GM23248 (cell line): ENCODE measurements at regions not wholly inside any gene's neighbourhood (a gene's known extent, or its start where the extent isn't known, plus 50 kb on each side); places are given as distances from the start of the nearest gene placed in this dataset.

ENCODE experiments used
- DNase-seq: peaks from one replicate; pipeline ENCODE4 v3.0.0-alpha.2; 2015
- H2AFZ ChIP-seq: fragments of 200-600 bp; sonication (generic); 2 replicates; pipeline ENCODE4 v1.6.1; 2016; ENCODE audit warnings: antibody characterized with exemption
- H3F3A ChIP-seq: fragments of 200-600 bp; sonication (generic); 2 replicates; pipeline ENCODE4 v1.6.1; 2016; ENCODE audit warnings: mild to moderate bottlenecking, antibody characterized with exemption, mixed run types; ENCODE audit not compliant: insufficient read depth
- H3K27ac ChIP-seq: fragments of 200-600 bp; sonication (generic); 2 replicates; pipeline ENCODE4 v1.5.1; 2016; ENCODE audit warnings: mild to moderate bottlenecking
- H3K27me3 ChIP-seq: fragments of 200-600 bp; sonication (generic); replicated peaks from 2 replicates; pipeline ENCODE4 v1.6.1; 2016; ENCODE audit warnings: mild to moderate bottlenecking; ENCODE audit not compliant: insufficient read depth
- H3K36me3 ChIP-seq: fragments of 200-600 bp; sonication (generic); 2 replicates; pipeline ENCODE4 v1.6.1; 2016; ENCODE audit warnings: low read depth, mild to moderate bottlenecking
- H3K4me1 ChIP-seq: fragments of 200-600 bp; sonication (generic); 2 replicates; pipeline ENCODE4 v1.6.1; 2016; ENCODE audit warnings: mild to moderate bottlenecking; ENCODE audit not compliant: insufficient read depth
- H3K4me2 ChIP-seq: fragments of 200-600 bp; sonication (generic); one replicate; pipeline ENCODE4 v1.6.1; 2016; ENCODE audit warnings: mild to moderate bottlenecking; ENCODE audit not compliant: unreplicated experiment
- H3K4me3 ChIP-seq: fragments of 200-600 bp; sonication (generic); 2 replicates; pipeline ENCODE4 v1.5.1; 2016; ENCODE audit warnings: mild to moderate bottlenecking
- H3K79me2 ChIP-seq: fragments of 200-600 bp; sonication (generic); 2 replicates; pipeline ENCODE4 v1.6.1; 2016; ENCODE audit warnings: mild to moderate bottlenecking; ENCODE audit not compliant: insufficient read depth
- H3K9ac ChIP-seq: fragments of 200-600 bp; sonication (generic); 2 replicates; pipeline ENCODE4 v1.6.1; 2016; ENCODE audit warnings: mild to moderate bottlenecking
- H3K9me2 ChIP-seq: fragments of 200-600 bp; sonication (generic); 2 replicates; pipeline ENCODE4 v1.6.1; 2016; ENCODE audit warnings: mixed run types, mild to moderate bottlenecking, moderate library complexity; ENCODE audit not compliant: insufficient read depth
- H3K9me3 ChIP-seq: fragments of 200-600 bp; sonication (generic); one replicate; pipeline ENCODE4 v1.6.1; 2017; ENCODE audit warnings: low read depth
- H4K20me1 ChIP-seq: fragments of 200-600 bp; sonication (generic); 2 replicates; pipeline ENCODE4 v1.6.0; 2016; ENCODE audit not compliant: insufficient read depth
- EZH2 ChIP-seq: fragments of 200-600 bp; sonication (generic); IDR thresholded peaks from 2 replicates; pipeline ENCODE4 v1.6.1; 2018; ENCODE audit warnings: antibody characterized with exemption, mild to moderate bottlenecking; ENCODE audit not compliant: insufficient read depth, poor library complexity, severe bottlenecking
- EZH2phosphoT487 ChIP-seq: fragments of 200-600 bp; sonication (generic); IDR thresholded peaks from 2 replicates; pipeline ENCODE4 v1.6.1; 2018; ENCODE audit warnings: antibody characterized with exemption, moderate library complexity, mild to moderate bottlenecking, low read depth; ENCODE audit not compliant: insufficient read depth
- WGBS, 2 experiments: methylation state at CpG; one replicate each; pipeline ENCODE4 v1.1.6; 2015 to 2017; ENCODE audit warnings: low lambda C conversion rate in 2 of 2, low coverage in 1 of 2; ENCODE audit errors: missing lambda C conversion rate in 2 of 2; 5-methylcytosine and 5-hydroxymethylcytosine counted together
- in situ Hi-C: fragments of 300-500 bp; cut with MboI; formaldehyde crosslinking; loops from 2 replicates; pipeline ENCODE4 v1.15.0; 2020

- no peak overlapping the region for H2AFZ ChIP-seq
- no peak overlapping the region for H3K9ac ChIP-seq
- no peak overlapping the region for H3K27ac ChIP-seq
- no peak for DNase-seq
- no peak overlapping the region for H3K4me3 ChIP-seq
- no peaks in the 10 kb centered on the region for H3K36me3 ChIP-seq
- H4K20me1 ChIP-seq = no peaks in the 10 kb centered on the region
- no peaks in the 10 kb centered on the region for H3K79me2 ChIP-seq
- H3K9me3 ChIP-seq = no peaks in the 10 kb centered on the region
- TF ChIP-seq EZH2 (no peak), EZH2phosphoT487 (no peak)
- H3K4me1 ChIP-seq = no peaks in the 10 kb centered on the region
- no peaks in the 10 kb centered on the region for H3F3A ChIP-seq
- H3K27me3 ChIP-seq = no peaks in the 10 kb centered on the region
- no peak overlapping the region for H3K4me2 ChIP-seq
- in situ Hi-C loops = no loop called here
- H3K9me2 ChIP-seq = no peaks in the 10 kb centered on the region
Measured at GRCh38 chr6:40038626-40039025, 104.4 kb upstream of the MOCS1 start.

- no peaks in the 10 kb centered on the region for H3K9me3 ChIP-seq
- H2AFZ ChIP-seq = no peak overlapping the region
- H3K27me3 ChIP-seq = no peaks in the 10 kb centered on the region
- in situ Hi-C loops = no loop called here
- no peaks in the 10 kb centered on the region for H3F3A ChIP-seq
- no peaks in the 10 kb centered on the region for H3K4me1 ChIP-seq
- no peak overlapping the region for H3K27ac ChIP-seq
- H3K79me2 ChIP-seq = no peaks in the 10 kb centered on the region
- H3K4me2 ChIP-seq = no peak overlapping the region
- H3K36me3 ChIP-seq = no peaks in the 10 kb centered on the region
- no peak overlapping the region for H3K9ac ChIP-seq
- H3K4me3 ChIP-seq = no peak overlapping the region
- no peaks in the 10 kb centered on the region for H3K9me2 ChIP-seq
- DNase-seq = no peak
- TF ChIP-seq EZH2 (no peak), EZH2phosphoT487 (no peak)
- H4K20me1 ChIP-seq = no peaks in the 10 kb centered on the region
Measured at GRCh38 chr6:40037271-40037670, 103.0 kb upstream of the MOCS1 start.

- no peaks in the 10 kb centered on the region for H3K36me3 ChIP-seq
- H3K27me3 ChIP-seq = no peaks in the 10 kb centered on the region
- TF ChIP-seq EZH2phosphoT487 = no peak
- no peak for TF ChIP-seq EZH2
- DNase-seq = no peak
- H3F3A ChIP-seq = no peaks in the 10 kb centered on the region
- no peak overlapping the region for H3K4me3 ChIP-seq
- WGBS, 2 experiments = 16 to 19% methylated on average over 2 of the region's 2 CpGs
- H3K27ac ChIP-seq = no peak overlapping the region
- H3K79me2 ChIP-seq = no peaks in the 10 kb centered on the region
- H3K9ac ChIP-seq = no peak overlapping the region
- in situ Hi-C loops = no loop called here
- no peaks in the 10 kb centered on the region for H3K9me2 ChIP-seq
- no peaks in the 10 kb centered on the region for H3K9me3 ChIP-seq
- H3K4me1 ChIP-seq = no peaks in the 10 kb centered on the region
- no peak overlapping the region for H3K4me2 ChIP-seq
- H4K20me1 ChIP-seq = no peaks in the 10 kb centered on the region
- H2AFZ ChIP-seq = no peak overlapping the region
Measured at GRCh38 chr6:40036186-40036585, 101.9 kb upstream of the MOCS1 start.

- Histone ChIP-seq H3K27me3 (no peaks in the 10 kb centered on the region), H3F3A (no peaks in the 10 kb centered on the region), H3K79me2 (no peaks in the 10 kb centered on the region), H3K9me3 (no peaks in the 10 kb centered on the region), H3K4me1 (no peaks in the 10 kb centered on the region), H3K4me3 (no peak overlapping the region), H2AFZ (no peak overlapping the region), H3K4me2 (no peak overlapping the region), H3K36me3 (no peaks in the 10 kb centered on the region), H3K9ac (no peak overlapping the region), H3K27ac (no peak overlapping the region), H4K20me1 (no peaks in the 10 kb centered on the region), H3K9me2 (no peaks in the 10 kb centered on the region)
- no peak for DNase-seq
- 47 to 59% methylated on average over 1 of the region's 1 CpG for WGBS, 2 experiments
- in situ Hi-C loops = no loop called here
- TF ChIP-seq EZH2 (no peak), EZH2phosphoT487 (no peak)
Measured at GRCh38 chr6:40028449-40028848, 94.2 kb upstream of the MOCS1 start.

- H3K4me3 ChIP-seq = no peak overlapping the region
- H3K9me2 ChIP-seq = no peaks in the 10 kb centered on the region
- H2AFZ ChIP-seq = no peak overlapping the region
- no peaks in the 10 kb centered on the region for H3K36me3 ChIP-seq
- H3K79me2 ChIP-seq = no peaks in the 10 kb centered on the region
- H3F3A ChIP-seq = no peaks in the 10 kb centered on the region
- H4K20me1 ChIP-seq = no peaks in the 10 kb centered on the region
- no peaks in the 10 kb centered on the region for H3K27me3 ChIP-seq
- no peaks in the 10 kb centered on the region for H3K9me3 ChIP-seq
- 58 to 61% methylated on average over 6 of the region's 6 CpGs for WGBS, 2 experiments
- TF ChIP-seq EZH2phosphoT487 (no peak), EZH2 (no peak)
- H3K4me2 ChIP-seq = no peak overlapping the region
- H3K9ac ChIP-seq = no peak overlapping the region
- no peak for DNase-seq
- no peaks in the 10 kb centered on the region for H3K4me1 ChIP-seq
- in situ Hi-C loops = no loop called here
- H3K27ac ChIP-seq = no peak overlapping the region
Measured at GRCh38 chr6:40022867-40023266, 88.6 kb upstream of the MOCS1 start.
